Gastrocnemius medialis (tissue), 4 donors: ENCODE measurements at regions not wholly inside any gene's neighbourhood (a gene's known extent, or its start where the extent isn't known, plus 50 kb on each side); places are given as distances from the start of the nearest gene placed in this dataset.

ENCODE experiments used
- ATAC-seq, 2 donors: fragments of 150-250 bp; one replicate each; pipeline ENCODE4 v1.9.1; 2016
- DNase-seq, 2 donors: peaks; one replicate each; pipeline ENCODE4 v3.0.0-alpha.2; 2019
- H3K27ac ChIP-seq, 4 donors: fragments of 200-600 bp; sonication (generic); 1 replicate in 1 of 4; 2 replicates in 3 of 4; pipeline ENCODE4 v1.5.1; 2016 to 2018; ENCODE audit warnings: mild to moderate bottlenecking in 2 of 4, moderate library complexity in 1 of 4
- H3K27me3 ChIP-seq, 3 donors: fragments of 200-600 bp; sonication (generic) in 2 of 3; 1 replicate in 1 of 3; 2 replicates in 2 of 3; pipeline versions ENCODE4 v1.5.1 to v1.6.0; 2016 to 2019; ENCODE audit warnings: mild to moderate bottlenecking in 1 of 3, moderate library complexity in 1 of 3
- H3K36me3 ChIP-seq, 2 donors: fragments of 200-600 bp; sonication (generic) in 1 of 2; one replicate each; pipeline ENCODE4 v1.5.1; 2017 to 2018
- H3K4me1 ChIP-seq, 2 donors: fragments of 200-600 bp; sonication (generic) in 1 of 2; one replicate each; pipeline ENCODE4 v1.5.1; 2016 to 2017; ENCODE audit warnings: mild to moderate bottlenecking in 2 of 2
- H3K4me3 ChIP-seq, 4 donors: fragments of 200-600 bp; sonication (generic) in 3 of 4; 1 replicate in 1 of 4; 2 replicates in 3 of 4; pipeline ENCODE4 v1.5.1; 2016 to 2019; ENCODE audit warnings: mild to moderate bottlenecking in 2 of 4
- H3K9me3 ChIP-seq, 3 donors: fragments of 200-600 bp; sonication (generic) in 2 of 3; 1 replicate in 1 of 3; 2 replicates in 2 of 3; pipeline ENCODE4 v1.5.1; 2016 to 2019
- POLR2A ChIP-seq, 2 donors: fragments of 450-650 bp; IDR thresholded peaks; one replicate each; pipeline ENCODE4 v1.6.1; 2017; ENCODE audit warnings: antibody characterized with exemption in 2 of 2, mild to moderate bottlenecking in 2 of 2, moderate library complexity in 2 of 2
- in situ Hi-C, 4 donors: fragments of 200-750 bp; cut with MboI; loops; one replicate each; pipeline versions ENCODE4 v1.15.0 to v1.8.0; 2017; ENCODE audit warnings: low sequenced_read_pairs in 4 of 4
- intact Hi-C: fragments of 100-400 bp; cut with DNase I; formaldehyde crosslinking; loops from one replicate; pipeline ENCODE4 v1.15.1; 2023; ENCODE audit warnings: low total_unique reads
- TF ChIP-seq, protein P1 (sequence below), 5 experiments: fragments of 450-650 bp in 3 of 5; fragments of 200-600 bp in 2 of 5; sonication (generic) in 2 of 5; IDR thresholded peaks in 4 of 5; conservative IDR thresholded peaks in 1 of 5; 1 replicate in 4 of 5; 2 replicates in 1 of 5; pipeline ENCODE4 v1.5.1; 2016 to 2019; ENCODE audit warnings: antibody characterized with exemption in 5 of 5, mild to moderate bottlenecking in 3 of 5, moderate library complexity in 3 of 5

DNA sequence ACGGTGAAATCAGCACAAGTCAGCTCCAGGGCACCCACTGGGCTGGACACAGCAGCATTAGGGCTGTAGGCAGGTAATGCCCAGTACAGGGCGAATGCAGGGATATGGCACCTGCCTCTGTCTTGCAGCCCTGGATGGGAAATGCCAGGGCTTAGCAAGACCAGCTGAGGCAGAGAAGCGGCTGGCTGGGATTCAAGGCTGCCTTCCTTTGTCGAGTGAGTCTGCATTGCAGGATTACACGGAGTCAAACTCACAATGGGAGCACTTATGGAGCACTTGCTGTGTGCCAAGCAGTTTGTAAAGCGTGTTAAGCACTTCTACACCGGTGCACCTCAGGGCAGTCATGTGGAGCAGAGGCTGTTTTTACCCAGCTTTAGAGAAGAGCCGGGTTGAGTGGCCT is 87.3 kb upstream of the HDAC4 start:
- Histone ChIP-seq H3K36me3 (no peaks in the 10 kb centered on the region), H3K9me3 (no peaks in the 10 kb centered on the region), H3K4me3 (no peak overlapping the region), H3K27me3 (no peaks in the 10 kb centered on the region), H3K27ac (no peak overlapping the region), H3K4me1 (no peaks in the 10 kb centered on the region)
- ATAC-seq (no peak), DNase-seq (no peak)
- intact Hi-C loops, result no loop called here
- TF ChIP-seq POLR2A (IDR thresholded peaks at IDR 0.05), result no peak
- TF ChIP-seq, protein P1, sequence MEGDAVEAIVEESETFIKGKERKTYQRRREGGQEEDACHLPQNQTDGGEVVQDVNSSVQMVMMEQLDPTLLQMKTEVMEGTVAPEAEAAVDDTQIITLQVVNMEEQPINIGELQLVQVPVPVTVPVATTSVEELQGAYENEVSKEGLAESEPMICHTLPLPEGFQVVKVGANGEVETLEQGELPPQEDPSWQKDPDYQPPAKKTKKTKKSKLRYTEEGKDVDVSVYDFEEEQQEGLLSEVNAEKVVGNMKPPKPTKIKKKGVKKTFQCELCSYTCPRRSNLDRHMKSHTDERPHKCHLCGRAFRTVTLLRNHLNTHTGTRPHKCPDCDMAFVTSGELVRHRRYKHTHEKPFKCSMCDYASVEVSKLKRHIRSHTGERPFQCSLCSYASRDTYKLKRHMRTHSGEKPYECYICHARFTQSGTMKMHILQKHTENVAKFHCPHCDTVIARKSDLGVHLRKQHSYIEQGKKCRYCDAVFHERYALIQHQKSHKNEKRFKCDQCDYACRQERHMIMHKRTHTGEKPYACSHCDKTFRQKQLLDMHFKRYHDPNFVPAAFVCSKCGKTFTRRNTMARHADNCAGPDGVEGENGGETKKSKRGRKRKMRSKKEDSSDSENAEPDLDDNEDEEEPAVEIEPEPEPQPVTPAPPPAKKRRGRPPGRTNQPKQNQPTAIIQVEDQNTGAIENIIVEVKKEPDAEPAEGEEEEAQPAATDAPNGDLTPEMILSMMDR (IDR thresholded peaks at IDR 0.05 in 4 of 5, conservative IDR thresholded peaks at IDR 0.05 in 1 of 5), result no peak
- in situ Hi-C loops, result no loop called here

DNA sequence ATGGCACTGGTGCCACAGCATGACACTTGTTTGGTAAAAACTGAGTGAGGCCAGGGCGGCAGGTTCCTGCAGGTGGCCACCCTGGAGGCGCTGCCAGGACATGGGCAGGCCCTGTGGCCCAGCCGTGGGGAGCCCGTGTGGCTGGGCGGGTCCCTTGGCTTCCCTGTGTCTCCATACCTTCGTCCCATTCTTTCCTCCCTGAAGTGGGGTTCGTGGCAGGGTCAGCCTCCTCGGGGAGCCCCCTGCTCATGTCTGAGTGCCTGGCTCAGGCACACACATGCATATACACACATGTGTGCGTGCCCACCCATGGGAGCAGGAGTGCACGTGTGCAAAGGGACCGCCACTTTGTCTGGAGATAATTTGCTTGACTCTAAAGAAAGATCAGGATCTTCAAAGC is 86.5 kb upstream of the HDAC4 start:
- in situ Hi-C loops (no loop called here), intact Hi-C loops (no loop called here)
- TF ChIP-seq POLR2A (IDR thresholded peaks at IDR 0.05), result no peak
- TF ChIP-seq, protein P1 (IDR thresholded peaks at IDR 0.05 in 4 of 5, conservative IDR thresholded peaks at IDR 0.05 in 1 of 5), result no peak
- no peak for ATAC-seq
- no peaks in the 10 kb centered on the region for H3K36me3 ChIP-seq
- no peak overlapping the region for H3K4me3 ChIP-seq
- H3K27ac ChIP-seq, result no peak overlapping the region
- DNase-seq, result no peak
- H3K27me3 ChIP-seq, result no peaks in the 10 kb centered on the region
- H3K4me1 ChIP-seq, result no peaks in the 10 kb centered on the region
- no peaks in the 10 kb centered on the region for H3K9me3 ChIP-seq

DNA sequence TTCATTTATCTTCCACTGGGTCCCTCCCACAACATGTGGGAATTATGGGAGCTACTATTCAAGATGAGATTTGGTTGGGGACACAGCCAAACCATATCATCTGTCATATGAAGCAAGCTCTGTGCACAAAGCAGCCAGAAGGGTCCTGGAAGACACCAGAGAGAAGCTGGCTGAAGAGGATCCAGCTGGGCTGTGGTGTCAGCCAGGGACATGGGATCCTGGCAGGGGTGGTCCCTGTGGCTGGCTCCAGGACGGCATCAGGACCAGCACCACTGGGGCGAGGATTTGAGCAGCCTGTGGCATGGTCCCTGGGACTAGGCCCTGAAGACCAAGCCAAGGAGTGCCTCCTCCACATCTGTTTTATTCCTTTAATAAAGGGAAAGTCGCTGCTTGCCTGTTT is 84.8 kb upstream of the HDAC4 start:
- in situ Hi-C loops (no loop called here), intact Hi-C loops (no loop called here)
- Histone ChIP-seq H3K27me3 (no peaks in the 10 kb centered on the region), H3K4me3 (no peak overlapping the region), H3K4me1 (no peaks in the 10 kb centered on the region), H3K27ac (no peak overlapping the region), H3K36me3 (no peaks in the 10 kb centered on the region), H3K9me3 (no peaks in the 10 kb centered on the region)
- DNase-seq (no peak), ATAC-seq (no peak)
- TF ChIP-seq POLR2A (IDR thresholded peaks at IDR 0.05), result no peak

DNA sequence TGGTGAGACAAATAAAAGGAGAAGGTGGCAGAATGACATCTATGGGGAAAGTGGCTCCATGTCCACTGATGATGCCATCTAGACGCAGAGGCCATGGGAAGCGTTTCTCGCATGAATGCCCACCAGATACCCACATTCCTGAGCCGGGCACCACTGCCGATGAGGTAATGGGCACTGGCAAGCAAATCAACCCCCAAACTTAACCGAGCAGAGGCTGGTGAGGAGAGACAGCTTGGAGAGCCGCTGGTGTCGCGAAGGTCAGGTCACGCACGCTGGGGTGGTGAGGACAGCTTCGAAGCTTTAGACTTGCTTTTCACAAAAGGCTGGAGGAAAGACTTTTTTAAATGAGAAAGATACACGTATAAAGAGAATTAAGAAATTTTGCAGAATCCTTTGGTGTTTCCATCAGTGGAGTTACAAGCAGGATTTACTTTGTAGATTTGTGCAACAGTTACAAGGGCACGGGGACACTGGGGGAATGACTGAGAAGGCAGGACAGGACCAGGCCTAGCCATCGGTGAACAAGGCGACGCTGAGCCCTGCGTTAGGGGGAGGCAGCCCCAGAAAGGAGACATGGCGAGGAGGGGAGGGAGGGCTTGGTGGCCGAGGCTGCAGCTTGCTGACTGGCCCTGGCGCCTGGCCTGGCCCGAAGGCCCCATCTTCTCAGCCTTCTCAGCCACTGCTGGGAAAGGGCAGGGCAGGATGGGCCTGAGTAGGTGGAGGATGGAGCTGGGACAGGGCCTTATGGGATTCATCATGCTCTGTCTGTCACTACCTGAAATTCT is 83.9 kb upstream of the HDAC4 start:
- H3K36me3 ChIP-seq, result no peaks in the 10 kb centered on the region
- no peaks in the 10 kb centered on the region for H3K27me3 ChIP-seq
- TF ChIP-seq, protein P1 (IDR thresholded peaks at IDR 0.05 in 4 of 5, conservative IDR thresholded peaks at IDR 0.05 in 1 of 5), result no peak
- ATAC-seq (no peak), DNase-seq (no peak)
- no peak overlapping the region for H3K27ac ChIP-seq
- no peaks in the 10 kb centered on the region for H3K4me1 ChIP-seq
- no peaks in the 10 kb centered on the region for H3K9me3 ChIP-seq
- no peak overlapping the region for H3K4me3 ChIP-seq
- in situ Hi-C loops (no loop called here), intact Hi-C loops (no loop called here)

DNA sequence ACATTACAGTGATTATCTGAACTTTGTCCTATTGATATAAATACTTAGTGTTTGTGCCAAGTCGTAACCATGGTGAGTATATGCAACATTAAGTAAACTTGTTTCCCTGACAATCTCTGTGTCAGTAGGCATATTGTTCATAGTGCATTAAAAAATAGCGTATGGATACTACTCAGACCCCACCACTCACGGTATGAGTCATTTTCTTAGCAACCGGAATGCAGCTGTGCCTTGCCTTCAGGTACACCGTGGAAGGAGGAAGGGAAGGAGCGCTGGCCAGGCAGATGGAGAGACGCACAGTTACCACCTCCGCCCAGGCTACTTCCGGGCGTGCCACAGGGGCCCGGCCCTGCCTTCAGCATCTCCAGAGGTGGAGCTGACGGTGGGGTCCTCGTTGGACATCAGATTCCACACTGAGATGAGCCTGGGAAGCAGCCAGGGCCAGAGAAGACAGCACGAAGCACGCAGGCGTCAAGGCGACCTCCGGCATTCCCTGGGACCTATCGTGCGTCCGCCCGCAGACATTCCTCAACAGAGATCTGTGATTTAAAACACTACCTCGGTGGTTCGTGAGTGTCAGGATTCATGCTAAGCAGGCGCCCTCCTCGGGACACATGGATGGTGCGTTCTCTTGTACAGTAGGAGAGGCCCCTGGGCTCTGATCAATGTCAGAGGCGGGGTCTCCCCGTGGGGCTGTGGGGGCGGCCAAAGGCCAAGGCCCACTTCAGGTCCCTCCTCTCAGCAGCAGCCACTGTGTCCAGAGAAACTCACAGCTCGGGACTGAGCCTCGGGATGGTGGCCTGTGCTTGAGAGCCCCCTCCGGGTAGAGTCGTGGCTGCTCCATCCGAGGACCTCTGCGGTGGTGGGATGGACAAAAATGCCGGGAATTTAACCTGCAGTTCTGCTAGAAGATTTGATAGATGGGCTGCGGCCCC is 82.2 kb upstream of the HDAC4 start:
- TF ChIP-seq POLR2A (IDR thresholded peaks at IDR 0.05), result no peak
- TF ChIP-seq, protein P1 (IDR thresholded peaks at IDR 0.05 in 4 of 5, conservative IDR thresholded peaks at IDR 0.05 in 1 of 5), result no peak
- in situ Hi-C loops (no loop called here), intact Hi-C loops (no loop called here)
- no peak for DNase-seq
- no peak overlapping the region for H3K4me3 ChIP-seq
- H3K36me3 ChIP-seq, result no peaks in the 10 kb centered on the region
- no peaks in the 10 kb centered on the region for H3K4me1 ChIP-seq
- H3K27ac ChIP-seq, result no peak overlapping the region
- no peaks in the 10 kb centered on the region for H3K9me3 ChIP-seq
- no peak for ATAC-seq
- no peaks in the 10 kb centered on the region for H3K27me3 ChIP-seq
